ENCODE measurements at regions not wholly inside any gene's neighbourhood (a gene's known extent, or its start where the extent isn't known, plus 50 kb on each side); places are given as distances from the start of the nearest gene placed in this dataset.

DNA sequence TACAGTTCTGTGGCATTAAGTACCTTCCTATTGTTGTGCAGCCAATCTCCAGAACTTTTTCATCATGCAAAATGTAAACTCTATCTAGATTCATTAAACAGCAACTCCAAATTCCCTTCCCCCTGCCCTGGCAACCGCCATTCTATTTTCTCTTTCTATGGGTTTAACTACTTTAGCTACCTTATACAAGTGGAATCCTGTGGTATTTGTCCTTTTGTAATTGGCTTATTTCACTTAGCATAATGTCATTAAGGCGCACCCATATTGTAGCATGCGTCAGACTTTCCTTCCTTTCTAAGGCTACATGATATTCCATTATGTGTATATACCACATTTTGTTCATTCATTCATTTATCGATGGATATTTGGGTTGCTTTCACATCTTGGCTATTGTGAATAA is 142.4 kb downstream of the CAAP1 start:
- DNase-seq (ENCODE audit: insufficient read length, low spot score) (no peak), FAIRE-seq (no peak)
- no peak for TF ChIP-seq POLR2A (IDR thresholded peaks at IDR 0.05; ENCODE audit: low read depth, low read length)

DNA sequence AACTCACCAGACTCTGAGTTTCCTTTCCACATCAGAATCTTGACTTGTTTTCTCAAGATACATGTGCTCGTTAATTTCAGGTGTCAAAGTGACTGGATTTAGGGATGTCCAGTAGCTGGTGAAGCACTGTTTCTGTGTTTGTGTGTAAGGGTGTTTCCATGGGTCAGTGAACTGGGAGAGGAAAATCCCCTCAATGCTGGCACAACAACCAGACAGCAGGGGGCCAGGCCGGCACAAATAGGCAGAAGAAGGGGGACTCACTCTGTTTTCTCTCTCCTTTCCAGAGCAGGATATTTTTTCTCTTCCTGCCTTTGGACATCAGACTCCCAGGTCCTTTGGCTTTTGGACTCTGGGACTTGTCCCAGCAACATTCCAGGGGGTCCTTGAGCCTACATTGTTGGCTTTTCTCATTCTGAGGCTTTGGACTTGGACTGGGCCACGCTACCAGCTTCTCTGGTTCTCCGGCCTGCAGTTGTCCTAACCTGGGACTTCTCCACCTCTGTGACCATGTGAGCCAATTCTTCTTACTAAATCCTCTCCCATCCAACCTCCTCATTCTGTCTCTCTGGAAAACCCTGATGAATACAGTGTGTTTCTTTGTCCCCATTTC is 144.0 kb downstream of the CAAP1 start:
- TF ChIP-seq POLR2A (IDR thresholded peaks at IDR 0.05; ENCODE audit: low read depth, low read length), result no peak
- FAIRE-seq, result no peak
- DNase-seq (ENCODE audit: insufficient read length, low spot score), result no peak

DNA sequence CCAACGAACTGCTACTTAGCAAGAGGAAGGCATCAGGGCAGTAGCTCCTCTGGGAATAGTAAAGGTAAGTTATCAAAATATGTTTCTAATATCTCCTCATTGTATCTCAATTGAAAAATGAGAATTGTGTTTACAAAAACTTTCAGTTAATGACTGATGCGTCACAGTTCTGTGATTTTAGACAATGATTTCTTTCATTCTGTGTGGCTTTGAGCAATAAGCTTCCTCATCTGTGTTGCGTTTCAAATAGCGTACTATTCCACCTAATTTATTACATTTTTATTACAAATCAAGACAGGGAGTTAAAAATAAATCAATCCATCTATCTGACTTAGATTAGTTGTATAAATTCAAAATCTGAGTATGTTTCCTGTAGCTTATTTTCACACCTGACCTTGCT is 145.0 kb downstream of the CAAP1 start:
- no peak for TF ChIP-seq POLR2A (IDR thresholded peaks at IDR 0.05; ENCODE audit: low read depth, low read length)
- no peak for DNase-seq (ENCODE audit: insufficient read length, low spot score)

DNA sequence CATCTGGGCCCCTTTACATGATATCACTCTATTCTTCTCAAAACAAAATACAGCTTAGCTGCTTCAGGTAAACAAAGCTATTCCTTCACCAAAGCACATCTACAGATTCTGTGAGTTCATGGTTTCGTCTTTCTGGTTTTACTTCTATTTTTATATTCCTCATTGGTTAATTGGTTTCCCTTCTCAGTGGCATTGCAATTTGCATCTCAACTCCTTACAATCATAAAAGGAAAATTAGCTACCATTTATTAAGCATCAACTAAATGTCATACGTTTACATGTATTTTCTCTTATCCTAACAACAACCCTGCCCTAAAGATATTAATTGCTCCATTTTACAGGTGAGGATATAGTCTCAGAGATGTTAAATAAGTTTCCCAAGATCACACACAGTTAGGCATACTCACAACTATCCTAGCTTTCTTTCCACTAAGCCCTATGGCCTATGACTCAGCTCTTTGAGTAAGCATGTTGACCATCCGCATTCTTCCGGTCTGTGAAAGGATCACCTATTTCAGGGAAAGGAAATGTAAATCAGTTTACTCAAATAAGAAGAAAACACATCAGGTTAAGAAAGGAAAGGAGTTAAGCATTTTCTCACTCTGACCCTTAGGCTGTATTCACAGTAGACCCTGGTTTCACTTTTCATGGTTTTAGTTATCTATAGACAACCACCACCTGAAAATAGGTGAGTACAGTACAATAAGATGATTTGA is 146.1 kb downstream of the CAAP1 start:
- peak; percentile 94 for FAIRE-seq
- TF ChIP-seq POLR2A (IDR thresholded peaks at IDR 0.05; ENCODE audit: low read depth, low read length), result no peak
- DNase-seq (ENCODE audit: insufficient read length, low spot score), result peak; percentile 24

More for the DNA sequence above, 145.0 kb downstream of the CAAP1 start:
- no peak for FAIRE-seq

DNA sequence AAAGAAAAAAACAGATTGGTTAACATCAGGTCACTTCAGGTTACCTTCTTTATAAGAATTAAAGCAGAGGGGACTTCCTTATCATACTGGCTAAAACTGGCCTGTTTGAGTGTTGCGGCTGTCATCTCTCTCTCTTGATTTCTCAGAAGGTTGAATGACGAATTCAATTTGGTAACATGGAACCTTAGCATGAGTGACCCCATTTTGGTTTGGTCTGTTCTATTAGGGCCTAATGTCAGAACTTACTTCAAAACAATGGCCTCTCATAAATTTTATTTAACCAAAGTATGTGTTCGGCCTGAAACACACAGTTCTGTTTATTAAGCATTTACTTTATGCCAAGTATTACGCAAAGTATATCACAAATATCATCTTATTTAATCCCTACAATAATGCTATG is 147.5 kb downstream of the CAAP1 start:
- no peak for TF ChIP-seq POLR2A (IDR thresholded peaks at IDR 0.05; ENCODE audit: low read depth, low read length)
- FAIRE-seq (peak; percentile 20), DNase-seq (ENCODE audit: insufficient read length, low spot score) (no peak)

DNA sequence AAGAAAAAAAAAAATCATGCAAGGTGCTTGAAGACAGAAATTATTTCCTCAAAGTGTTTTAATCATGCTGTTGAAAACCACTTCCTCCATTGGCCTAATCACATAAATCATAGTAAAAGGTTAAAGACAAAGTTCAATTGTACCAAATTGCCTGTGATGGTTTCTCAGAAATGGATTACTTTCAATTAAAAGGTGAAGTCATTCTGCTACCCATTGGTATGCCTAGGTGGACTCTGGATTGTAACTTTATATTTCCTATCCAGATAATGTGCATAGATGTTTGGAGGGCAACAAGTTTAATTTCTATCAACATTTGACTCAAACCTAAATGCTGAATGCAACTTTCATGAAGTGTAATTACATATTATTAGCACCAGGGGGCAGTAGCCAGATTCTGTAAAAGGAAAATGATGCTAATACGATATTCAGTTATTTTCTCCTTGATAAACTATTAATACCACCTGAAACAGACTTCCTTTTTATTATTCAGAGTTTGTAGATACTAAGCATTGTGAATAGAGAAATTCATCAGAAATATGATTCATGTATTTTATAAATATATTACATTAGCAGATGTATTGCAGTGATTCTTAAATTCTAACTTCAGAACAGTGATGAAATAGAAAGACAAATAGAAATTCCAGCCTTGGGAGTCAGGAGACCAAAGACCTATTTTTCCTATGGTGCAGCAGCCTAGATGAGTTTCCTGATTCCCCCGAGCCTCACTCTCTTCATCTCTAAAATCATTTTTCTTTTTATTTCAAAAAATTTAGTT is 148.2 kb downstream of the CAAP1 start:
- no peak for TF ChIP-seq POLR2A (IDR thresholded peaks at IDR 0.05; ENCODE audit: low read depth, low read length)
- FAIRE-seq (peak; percentile 75), DNase-seq (ENCODE audit: insufficient read length, low spot score) (no peak)

DNA sequence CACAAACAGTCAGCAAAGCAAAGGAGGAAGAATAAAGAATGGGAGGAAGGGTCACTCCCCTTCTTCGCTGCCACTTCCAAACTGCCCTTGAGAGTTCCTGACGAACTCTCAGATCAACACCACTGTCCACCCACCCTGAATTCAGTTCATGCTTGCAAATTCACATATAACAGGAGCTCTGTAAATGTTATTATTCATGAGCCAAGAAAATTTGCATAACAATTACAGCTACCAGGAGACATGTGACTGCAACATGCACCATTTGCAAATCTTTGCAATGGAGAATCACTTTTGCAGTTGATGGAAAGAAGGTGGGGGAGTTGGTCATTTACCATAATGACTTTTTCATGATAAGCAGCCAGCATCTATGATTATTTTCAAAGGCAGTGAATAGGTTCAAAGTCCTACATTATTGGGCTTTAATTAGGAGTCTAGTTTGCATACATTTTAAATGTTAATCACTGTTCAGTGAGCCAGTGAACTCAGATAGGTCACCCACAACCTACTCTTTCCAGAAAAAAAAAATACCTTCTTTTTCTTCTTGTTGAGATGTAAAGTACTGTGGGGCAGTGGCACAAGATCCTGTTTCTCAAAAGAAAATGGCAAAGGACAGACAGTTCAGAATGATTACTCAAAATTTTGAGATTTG is 149.7 kb downstream of the CAAP1 start:
- no peak for TF ChIP-seq POLR2A (IDR thresholded peaks at IDR 0.05; ENCODE audit: low read depth, low read length)
- FAIRE-seq (no peak), DNase-seq (ENCODE audit: insufficient read length, low spot score) (no peak)

DNA sequence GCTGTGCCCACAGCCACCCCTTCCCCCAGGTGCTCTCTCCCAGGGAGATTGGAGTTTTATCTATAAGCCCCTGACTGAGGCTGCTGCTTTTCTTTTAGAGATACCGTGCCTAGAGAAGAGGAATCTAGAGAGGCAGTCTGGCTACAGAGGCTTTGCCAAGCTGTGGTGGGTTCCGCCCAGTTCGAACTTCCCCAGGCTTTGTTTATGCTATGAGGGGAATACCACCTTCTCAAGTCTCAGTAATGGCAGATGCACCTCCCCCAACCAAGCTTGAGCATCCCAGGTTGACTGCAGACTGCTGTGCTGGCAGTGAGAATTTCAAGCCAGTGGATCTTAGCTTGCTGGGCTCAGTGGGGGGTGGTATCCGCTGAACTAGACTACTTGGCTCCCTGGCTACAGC is 157.4 kb downstream of the CAAP1 start:
- no peak for FAIRE-seq
- TF ChIP-seq POLR2A (IDR thresholded peaks at IDR 0.05; ENCODE audit: low read depth, low read length), result no peak
- DNase-seq (ENCODE audit: insufficient read length, low spot score), result no peak

DNA sequence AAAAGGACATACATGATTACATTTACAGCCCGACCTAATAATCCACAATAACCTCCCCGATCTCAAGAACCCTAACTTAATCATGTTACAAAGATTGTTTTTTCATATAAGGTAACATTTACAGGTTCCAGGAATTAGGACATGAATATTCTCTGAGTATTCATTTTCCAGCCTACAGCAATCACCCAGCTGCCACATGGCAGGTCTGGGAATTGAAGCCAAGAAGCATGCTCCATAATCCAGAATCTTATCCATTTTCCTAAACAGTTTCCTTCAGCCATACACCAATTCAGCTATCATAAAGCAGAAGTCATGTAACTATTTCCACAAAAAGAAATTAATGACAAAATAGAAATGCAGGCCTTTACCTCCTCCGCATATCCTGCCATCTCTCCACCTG is 163.4 kb downstream of the CAAP1 start:
- FAIRE-seq (no peak), DNase-seq (ENCODE audit: insufficient read length, low spot score) (no peak)
- TF ChIP-seq POLR2A (IDR thresholded peaks at IDR 0.05; ENCODE audit: low read depth, low read length), result no peak

DNA sequence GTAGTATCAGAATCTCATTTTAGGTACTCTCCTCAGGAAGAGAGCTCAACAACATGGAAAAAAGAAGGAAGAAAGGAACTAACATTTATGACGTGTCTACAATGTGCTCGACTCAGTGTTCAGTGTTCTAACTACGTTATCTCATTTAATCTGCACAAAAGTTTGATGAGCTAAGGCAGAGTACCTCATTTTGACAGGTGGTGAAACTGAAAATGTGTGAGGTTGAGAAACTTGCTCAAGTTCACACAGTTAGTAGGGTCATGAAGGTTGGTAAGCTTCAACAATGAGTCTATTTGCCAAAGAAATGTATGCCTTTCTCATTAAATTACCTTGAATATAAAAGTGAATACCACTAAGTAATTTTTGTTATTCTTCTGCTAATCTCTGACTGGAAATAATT is 165.1 kb downstream of the CAAP1 start:
- FAIRE-seq (no peak), DNase-seq (ENCODE audit: insufficient read length, low spot score) (no peak)
- no peak for TF ChIP-seq POLR2A (IDR thresholded peaks at IDR 0.05; ENCODE audit: low read depth, low read length)

DNA sequence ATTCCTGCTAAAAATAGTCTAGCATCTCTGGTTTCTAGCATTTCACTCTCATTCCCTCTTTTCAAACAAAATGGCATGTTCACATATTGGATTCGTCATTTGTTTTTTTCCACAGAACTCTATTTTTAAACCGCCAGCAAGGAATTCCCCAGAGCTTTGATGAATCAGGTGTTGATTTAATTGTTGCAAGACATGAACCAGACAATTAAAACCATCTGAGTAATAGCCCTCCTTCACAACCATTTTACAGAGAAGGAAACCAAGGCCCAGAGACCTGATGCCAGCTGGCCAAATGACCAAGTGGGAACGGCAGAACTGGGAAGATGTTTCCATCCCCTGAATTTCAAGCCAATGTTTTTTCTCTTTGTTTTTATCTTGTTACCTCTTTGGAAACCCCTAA is 167.0 kb downstream of the CAAP1 start:
- no peak for DNase-seq (ENCODE audit: insufficient read length, low spot score)

DNA sequence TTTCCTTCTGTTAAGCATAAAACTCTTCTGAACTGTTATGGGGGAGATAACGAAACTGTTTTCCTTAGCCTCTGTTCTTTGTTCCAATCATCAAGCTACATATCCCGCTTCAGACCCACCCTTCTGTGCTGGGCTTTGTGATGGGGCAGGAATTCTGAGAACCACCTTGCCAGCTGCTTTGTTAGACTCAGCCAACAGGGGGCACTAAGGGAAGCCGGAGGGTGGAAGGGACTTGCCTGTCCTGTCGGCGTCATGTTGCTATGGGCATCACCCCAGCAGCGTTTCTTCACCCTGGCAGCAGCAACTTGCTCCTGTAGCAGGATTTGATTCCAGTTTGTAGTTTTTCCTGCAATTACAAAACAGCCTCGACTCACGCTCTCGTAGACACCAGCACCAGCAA is 169.1 kb downstream of the CAAP1 start:
- DNase-seq (ENCODE audit: insufficient read length, low spot score) (peak; percentile 38), FAIRE-seq (peak; percentile 92)
- TF ChIP-seq POLR2A (IDR thresholded peaks at IDR 0.05; ENCODE audit: low read depth, low read length), result no peak

More for the DNA sequence above, 167.0 kb downstream of the CAAP1 start:
- peak; percentile 20 for FAIRE-seq
- TF ChIP-seq POLR2A (IDR thresholded peaks at IDR 0.05; ENCODE audit: low read depth, low read length), result no peak

DNA sequence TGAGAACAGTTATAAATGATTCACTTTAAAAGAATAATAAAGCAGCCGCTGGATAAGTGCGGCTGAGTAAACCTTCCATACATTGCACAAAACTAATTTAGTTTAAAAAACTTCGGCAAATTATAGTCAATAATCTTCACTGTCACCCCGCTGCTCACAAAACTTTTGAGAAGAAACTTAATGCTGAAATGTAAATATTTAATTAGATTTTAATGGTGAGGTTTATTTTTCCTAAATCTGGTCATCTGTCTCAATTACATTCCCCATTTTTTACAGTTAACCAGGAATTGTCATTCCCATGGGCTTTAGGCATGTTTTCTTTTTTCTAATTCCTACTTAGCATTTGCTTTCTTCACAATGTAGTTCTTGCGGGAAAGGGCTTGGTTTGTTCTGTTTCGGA is 169.8 kb downstream of the CAAP1 start:
- FAIRE-seq, result no peak
- no peak for TF ChIP-seq POLR2A (IDR thresholded peaks at IDR 0.05; ENCODE audit: low read depth, low read length)
- DNase-seq (ENCODE audit: insufficient read length, low spot score), result no peak

DNA sequence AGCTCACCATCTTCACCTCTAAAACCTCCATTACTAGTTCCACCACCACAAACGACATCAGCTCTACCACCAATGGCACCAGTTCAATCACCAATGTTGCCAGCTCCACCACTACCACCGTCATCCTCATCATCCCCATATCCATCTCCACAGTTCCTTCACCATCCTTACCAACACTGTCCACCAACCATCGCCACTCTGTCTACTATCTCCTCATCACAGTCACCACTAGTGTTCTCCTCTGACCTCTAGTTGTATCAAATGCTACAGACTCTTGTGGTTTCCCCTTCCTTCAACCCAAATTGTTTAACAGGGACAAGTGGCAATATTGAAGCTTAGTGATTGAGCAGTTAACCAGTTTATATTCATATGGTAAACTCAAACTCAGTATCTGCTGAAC is 182.6 kb downstream of the CAAP1 start:
- no peak for TF ChIP-seq POLR2A (IDR thresholded peaks at IDR 0.05; ENCODE audit: low read depth, low read length)
- FAIRE-seq (no peak), DNase-seq (ENCODE audit: insufficient read length, low spot score) (no peak)
